ENCODE measurements at regions not wholly inside any gene's neighbourhood (a gene's known extent, or its start where the extent isn't known, plus 50 kb on each side); places are given as distances from the start of the nearest gene placed in this dataset.

DNA sequence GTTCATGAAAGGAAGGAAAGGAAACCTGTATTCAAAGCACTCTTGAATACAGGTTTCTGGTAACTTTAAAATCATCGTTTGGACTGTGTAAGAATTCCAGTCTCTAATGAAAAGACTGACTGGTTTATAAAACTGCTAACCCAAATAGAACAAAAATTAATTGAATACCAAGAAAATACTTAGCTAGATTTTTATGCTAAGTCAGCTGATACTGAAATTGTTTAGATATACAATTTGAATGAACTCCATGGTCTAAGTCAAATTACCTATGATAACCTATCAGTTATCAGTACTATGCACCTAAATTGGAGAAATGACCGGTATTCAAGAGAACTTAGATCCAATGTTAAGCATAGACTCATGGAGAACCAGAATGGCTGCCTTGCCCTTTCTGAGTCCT, 338.3 kb downstream of the RNF144B start:
- TF ChIP-seq POLR2AphosphoS5 (IDR thresholded peaks at IDR 0.05) (no peak), EP300 (IDR thresholded peaks at IDR 0.05) (no peak), POLR2A (IDR thresholded peaks at IDR 0.05) (no peak)
- TF ChIP-seq, protein P1, sequence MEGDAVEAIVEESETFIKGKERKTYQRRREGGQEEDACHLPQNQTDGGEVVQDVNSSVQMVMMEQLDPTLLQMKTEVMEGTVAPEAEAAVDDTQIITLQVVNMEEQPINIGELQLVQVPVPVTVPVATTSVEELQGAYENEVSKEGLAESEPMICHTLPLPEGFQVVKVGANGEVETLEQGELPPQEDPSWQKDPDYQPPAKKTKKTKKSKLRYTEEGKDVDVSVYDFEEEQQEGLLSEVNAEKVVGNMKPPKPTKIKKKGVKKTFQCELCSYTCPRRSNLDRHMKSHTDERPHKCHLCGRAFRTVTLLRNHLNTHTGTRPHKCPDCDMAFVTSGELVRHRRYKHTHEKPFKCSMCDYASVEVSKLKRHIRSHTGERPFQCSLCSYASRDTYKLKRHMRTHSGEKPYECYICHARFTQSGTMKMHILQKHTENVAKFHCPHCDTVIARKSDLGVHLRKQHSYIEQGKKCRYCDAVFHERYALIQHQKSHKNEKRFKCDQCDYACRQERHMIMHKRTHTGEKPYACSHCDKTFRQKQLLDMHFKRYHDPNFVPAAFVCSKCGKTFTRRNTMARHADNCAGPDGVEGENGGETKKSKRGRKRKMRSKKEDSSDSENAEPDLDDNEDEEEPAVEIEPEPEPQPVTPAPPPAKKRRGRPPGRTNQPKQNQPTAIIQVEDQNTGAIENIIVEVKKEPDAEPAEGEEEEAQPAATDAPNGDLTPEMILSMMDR (IDR thresholded peaks at IDR 0.05), result no peak
- Histone ChIP-seq H3K4me1 (no peaks in the 10 kb centered on the region), H3K4me3 (no peak overlapping the region), H3K27me3 (no peaks in the 10 kb centered on the region), H3K27ac (no peak overlapping the region), H3K36me3 (no peaks in the 10 kb centered on the region), H3K9me3 (no peaks in the 10 kb centered on the region)
- DNase-seq (no peak), ATAC-seq (ENCODE audit: low FRiP score in 2 of 2) (no peak)
- WGBS, 2 donors, result 87 to 90% methylated on average over 2 of the region's 2 CpGs

GRCh38 chr6:18733921-18734550, 346.9 kb downstream of the RNF144B start:
- 95 to 97% methylated on average over 1 of the region's 1 CpG for whole genome bisulfite sequencing, 2 donors
- Histone ChIP-seq H3K27me3 (no peaks in the 10 kb centered on the region), H3K27ac (no peak overlapping the region), H3K9me3 (no peaks in the 10 kb centered on the region), H3K4me1 (no peaks in the 10 kb centered on the region), H3K36me3 (no peaks in the 10 kb centered on the region), H3K4me3 (no peak overlapping the region)
- DNase-seq, result no peak
- TF ChIP-seq, protein P1 (IDR thresholded peaks at IDR 0.05), result no peak
- TF ChIP-seq POLR2A (IDR thresholded peaks at IDR 0.05) (no peak), POLR2AphosphoS5 (IDR thresholded peaks at IDR 0.05) (no peak), EP300 (IDR thresholded peaks at IDR 0.05) (no peak)
- ATAC-seq (ENCODE audit: low FRiP score in 2 of 2), result no peak

- H3K4me1 ChIP-seq, result no peaks in the 10 kb centered on the region
- H3K4me3 ChIP-seq, result no peak overlapping the region
- H3K36me3 ChIP-seq, result no peaks in the 10 kb centered on the region
- no peak overlapping the region for H3K27ac ChIP-seq
- no peaks in the 10 kb centered on the region for H3K27me3 ChIP-seq
- 82 to 88% methylated on average over 4 of the region's 4 CpGs for WGBS, 2 donors
- ATAC-seq (ENCODE audit: low FRiP score in 2 of 2) (no peak), DNase-seq (no peak)
- TF ChIP-seq POLR2AphosphoS5 (IDR thresholded peaks at IDR 0.05), result no peak
- no peak for TF ChIP-seq POLR2A (IDR thresholded peaks at IDR 0.05)
- no peak for TF ChIP-seq EP300 (IDR thresholded peaks at IDR 0.05)
- TF ChIP-seq, protein P1 (IDR thresholded peaks at IDR 0.05), result no peak
- H3K9me3 ChIP-seq, result no peaks in the 10 kb centered on the region
These were observed 354.6 kb downstream of the RNF144B start for GRCh38 chr6:18741741-18742140.

- no peaks in the 10 kb centered on the region for H3K4me1 ChIP-seq
- no peak for TF ChIP-seq EP300 (IDR thresholded peaks at IDR 0.05)
- TF ChIP-seq, protein P1 (IDR thresholded peaks at IDR 0.05), result no peak
- TF ChIP-seq POLR2AphosphoS5 (IDR thresholded peaks at IDR 0.05), result no peak
- no peak for TF ChIP-seq POLR2A (IDR thresholded peaks at IDR 0.05)
These were observed 355.3 kb downstream of the RNF144B start for GRCh38 chr6:18742406-18742805.

GRCh38 chr6:18746727-18747126, 359.6 kb downstream of the RNF144B start:
- Histone ChIP-seq H3K4me3 (no peak overlapping the region), H3K9me3 (no peaks in the 10 kb centered on the region), H3K27me3 (no peaks in the 10 kb centered on the region), H3K36me3 (no peaks in the 10 kb centered on the region), H3K4me1 (no peaks in the 10 kb centered on the region), H3K27ac (no peak overlapping the region)
- 79 to 85% methylated on average over 4 of the region's 4 CpGs for WGBS, 2 donors
- ATAC-seq (ENCODE audit: low FRiP score in 2 of 2) (no peak), DNase-seq (no peak)
- TF ChIP-seq EP300 (IDR thresholded peaks at IDR 0.05), result no peak
- TF ChIP-seq, protein P1 (IDR thresholded peaks at IDR 0.05), result no peak
- no peak for TF ChIP-seq POLR2A (IDR thresholded peaks at IDR 0.05)
- no peak for TF ChIP-seq POLR2AphosphoS5 (IDR thresholded peaks at IDR 0.05)

More at GRCh38 chr6:18742406-18742805, 355.3 kb downstream of the RNF144B start:
- Histone ChIP-seq H3K36me3 (no peaks in the 10 kb centered on the region), H3K27ac (no peak overlapping the region), H3K4me3 (no peak overlapping the region), H3K9me3 (no peaks in the 10 kb centered on the region), H3K27me3 (no peaks in the 10 kb centered on the region)
- no peak for DNase-seq
- ATAC-seq (ENCODE audit: low FRiP score in 2 of 2), result no peak
- 80 to 85% methylated on average over 2 of the region's 2 CpGs for WGBS, 2 donors

Measured in upper lobe of left lung (tissue), 6 donors.